ENCODE measurements at regions not wholly inside any gene's neighbourhood (a gene's known extent, or its start where the extent isn't known, plus 50 kb on each side); places are given as distances from the start of the nearest gene placed in this dataset.
A peak's percentile ranks its signal among the peaks of the same experiment; 100 is the strongest.
"Not testable (repeated sequence)": the region's sequence is repeated elsewhere in the genome, so short reads cannot be mapped to it uniquely, and the experiment has no call there.

DNA sequence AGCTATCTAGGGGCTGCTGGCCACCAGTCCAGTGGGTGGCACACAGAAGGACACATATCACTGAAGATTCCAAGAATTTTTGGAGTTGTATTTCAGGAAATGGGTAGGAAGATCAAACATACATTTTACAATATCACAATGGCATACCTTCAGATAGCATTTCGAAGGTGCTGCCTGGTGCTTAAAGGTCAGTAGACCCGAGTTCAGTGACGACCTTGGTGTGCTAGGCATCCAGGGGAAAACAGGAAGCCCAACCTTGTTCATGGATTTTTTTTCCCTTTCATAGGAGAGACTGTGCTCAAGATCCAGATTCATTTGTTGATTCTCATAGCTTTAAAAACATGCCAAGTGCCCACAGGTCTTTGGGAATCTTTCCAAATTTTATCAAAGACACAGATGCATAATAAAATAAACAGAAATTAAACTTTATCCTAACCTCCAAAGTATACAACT is 51.0 kb upstream of the RCBTB2 start:
- DNase-seq = no peak

DNA sequence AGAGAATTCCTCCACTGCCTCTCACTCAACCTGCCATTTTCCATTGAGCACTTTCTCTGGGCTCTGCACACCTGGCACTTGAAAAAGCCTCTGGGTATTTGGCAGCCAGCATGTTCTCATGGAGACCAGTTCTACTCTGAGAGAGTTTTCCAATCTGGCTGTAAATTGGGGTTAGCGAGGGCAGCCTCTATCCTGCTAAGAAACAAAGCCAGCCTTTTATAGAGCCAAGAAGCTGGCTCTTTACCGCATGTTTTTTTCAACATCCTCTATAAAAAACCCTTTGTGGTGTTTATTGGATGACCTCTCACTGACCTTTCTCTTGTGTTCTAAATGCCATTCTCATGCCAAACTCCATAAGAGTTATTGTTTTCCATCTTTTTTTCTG is 52.6 kb upstream of the RCBTB2 start:
- DNase-seq = peak; percentile 52 to 96

DNA sequence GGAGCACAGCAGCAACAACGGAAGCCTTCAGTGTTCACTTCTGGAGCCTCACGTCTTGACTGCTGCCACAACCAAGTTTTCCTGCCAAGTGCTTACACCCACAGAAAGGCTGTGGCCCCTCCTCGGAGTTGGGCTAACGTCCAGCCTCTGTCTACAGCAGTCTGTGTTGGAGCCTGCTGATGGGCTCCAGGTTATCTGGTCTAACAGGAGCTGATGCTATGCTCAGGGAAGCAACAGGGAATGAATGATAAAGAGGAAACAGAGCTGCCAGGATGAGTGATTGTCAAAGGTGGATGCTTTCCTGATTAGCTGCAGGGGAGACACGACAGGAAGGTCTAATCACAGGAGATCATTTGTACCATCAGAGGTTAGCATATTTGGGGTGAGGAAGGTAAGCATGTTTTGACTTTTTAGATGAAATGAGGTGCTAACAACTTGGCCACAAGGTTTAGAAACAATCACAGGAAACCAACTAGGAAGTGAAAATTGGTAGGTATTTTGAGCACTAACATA is 53.8 kb upstream of the RCBTB2 start:
- peak in 1 of 2 donors; percentile 14 for DNase-seq

DNA sequence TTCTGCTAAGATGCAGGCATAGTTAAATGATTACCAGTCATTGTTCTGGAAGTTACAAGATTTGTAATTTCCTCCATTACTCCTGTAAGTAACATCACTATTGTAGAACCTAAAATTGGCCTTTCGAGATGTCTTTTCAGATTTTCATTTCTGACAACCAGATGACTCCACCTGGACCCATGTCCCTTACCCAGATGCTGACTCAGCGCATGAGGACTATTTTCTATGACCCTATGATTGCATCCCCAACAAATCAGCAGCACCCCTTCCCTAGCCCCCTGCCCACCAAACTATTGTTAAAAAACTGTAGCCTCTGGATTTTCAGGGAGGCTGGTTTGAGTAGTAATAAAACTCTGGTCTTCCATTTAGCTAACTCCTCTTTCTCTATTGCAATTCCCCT is 55.2 kb upstream of the RCBTB2 start:
- DNase-seq = no peak

DNA sequence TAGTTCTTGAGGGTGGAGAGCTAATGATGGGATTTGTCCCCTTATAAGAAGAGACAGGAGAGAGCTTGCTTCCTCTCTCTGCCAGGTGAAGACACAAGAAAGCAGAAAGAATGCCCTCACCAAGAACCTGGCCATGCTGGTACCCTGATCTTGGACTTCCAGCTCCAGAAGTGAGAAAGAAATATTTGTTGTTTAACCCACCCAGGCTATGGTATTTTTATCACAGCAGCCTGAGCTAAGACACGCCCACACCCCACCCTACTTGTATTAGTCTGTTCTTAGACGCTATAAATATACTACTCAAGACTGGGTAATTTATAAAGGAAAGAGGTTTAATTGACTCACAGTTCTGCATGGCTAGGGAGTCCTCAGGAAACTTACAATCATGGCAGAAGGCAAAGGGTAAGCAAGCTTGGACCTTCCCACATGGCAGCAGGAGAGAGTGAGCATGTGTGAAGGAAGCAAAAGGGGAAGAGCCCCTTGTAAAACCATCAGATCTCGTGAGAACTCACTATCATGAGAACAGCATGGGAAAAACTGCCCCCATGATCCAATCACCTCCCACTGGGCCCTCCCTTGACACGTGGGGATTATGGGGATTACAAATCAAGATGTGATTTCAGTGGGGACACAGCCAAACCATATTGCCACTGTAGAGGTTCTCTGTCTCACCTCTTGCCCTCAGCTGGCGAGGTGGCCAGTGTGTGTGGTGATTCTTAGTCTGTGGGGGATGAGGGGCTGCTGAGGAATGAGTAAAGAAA is 57.4 kb upstream of the RCBTB2 start:
- no peak for DNase-seq

DNA sequence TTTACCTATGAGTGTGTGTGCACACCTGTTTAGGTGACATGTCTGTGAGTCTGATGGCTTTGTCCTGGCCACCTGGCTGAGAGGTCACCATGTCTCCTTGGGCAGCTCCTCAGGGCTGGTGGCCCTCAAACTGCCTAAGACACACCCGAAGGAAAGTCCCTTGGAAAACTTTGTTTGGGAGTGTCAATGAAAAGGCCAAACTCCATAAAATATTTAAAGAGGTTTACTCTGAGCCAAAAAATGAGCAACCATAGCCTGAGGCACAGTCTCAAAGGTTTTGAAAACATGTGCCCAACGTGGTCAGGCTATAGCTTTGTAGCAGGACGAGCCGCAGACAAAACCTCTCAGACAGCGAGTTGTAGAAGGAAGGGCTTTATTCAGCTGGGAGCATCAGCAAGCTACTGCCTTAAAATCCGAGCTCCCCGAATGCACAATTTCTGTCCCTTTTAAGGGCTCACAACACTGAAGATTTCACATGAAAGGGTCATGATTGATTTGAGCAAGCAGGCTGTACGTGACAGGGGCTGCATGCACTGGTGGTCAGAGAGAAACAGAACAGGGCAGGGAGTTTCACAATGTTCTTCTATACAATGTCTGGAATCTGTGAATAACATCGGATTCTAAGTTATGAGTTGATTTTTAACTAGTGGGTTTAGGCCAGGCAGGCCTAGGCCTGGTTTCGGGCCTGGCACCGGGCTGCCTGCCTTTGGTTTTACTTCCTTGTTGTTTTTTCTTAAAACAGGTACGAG is 58.4 kb upstream of the RCBTB2 start:
- not testable (repeated sequence) for DNase-seq

DNA sequence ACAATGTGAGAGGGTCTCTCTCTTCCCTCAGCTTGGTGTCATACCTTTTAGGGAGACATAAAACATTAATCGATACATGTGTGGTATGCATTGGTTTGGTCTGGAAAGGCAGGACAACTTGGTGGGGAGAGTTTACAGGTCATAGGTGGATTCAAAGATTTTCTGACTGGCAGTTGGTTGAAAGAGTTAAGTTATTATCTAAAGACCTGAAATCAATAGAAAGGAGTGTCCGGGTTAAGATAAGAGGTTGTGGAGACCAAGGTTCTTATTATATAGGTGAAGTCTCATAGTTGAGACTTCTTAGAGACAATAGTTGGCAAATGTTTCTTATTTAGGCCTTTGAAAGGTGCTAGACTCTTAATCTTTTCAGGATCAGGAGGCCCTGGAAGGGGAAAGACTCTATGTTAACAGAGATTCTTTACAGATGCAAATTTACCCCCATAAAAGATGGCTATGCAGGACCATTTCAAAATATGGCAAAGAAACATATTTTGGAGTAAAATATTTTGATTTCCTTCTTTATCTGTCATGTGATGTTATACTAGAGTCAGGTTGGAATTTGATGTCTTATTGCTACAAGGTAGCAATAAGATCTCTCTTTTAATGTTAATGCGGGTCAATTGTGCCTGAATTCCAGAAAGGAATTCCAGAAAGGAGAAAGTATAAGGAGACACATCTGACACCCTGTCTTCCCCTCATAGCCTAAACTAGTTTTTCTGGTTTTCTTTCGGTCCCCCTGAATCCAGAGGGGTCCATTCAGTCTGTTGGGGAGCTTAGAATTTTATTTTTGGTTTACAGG is 59.2 kb upstream of the RCBTB2 start:
- no peak for DNase-seq

DNA sequence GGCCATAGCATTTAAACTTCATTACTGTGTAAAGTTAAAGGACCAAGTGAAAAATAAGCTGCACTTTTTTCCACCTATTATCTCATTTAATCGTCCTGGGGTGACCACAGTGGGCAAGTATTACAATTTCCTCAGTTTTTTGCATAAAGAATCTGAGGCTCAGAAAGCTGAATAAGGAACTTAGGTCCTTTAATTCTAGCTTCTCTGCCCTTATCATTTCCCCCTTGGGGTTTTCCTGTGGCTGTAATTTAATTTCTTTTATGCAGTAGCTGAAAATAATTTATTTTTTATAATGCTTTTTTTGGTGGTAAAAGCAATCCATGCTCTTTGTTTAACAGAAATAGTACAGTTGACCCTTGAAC is 59.8 kb upstream of the RCBTB2 start:
- DNase-seq = no peak

DNA sequence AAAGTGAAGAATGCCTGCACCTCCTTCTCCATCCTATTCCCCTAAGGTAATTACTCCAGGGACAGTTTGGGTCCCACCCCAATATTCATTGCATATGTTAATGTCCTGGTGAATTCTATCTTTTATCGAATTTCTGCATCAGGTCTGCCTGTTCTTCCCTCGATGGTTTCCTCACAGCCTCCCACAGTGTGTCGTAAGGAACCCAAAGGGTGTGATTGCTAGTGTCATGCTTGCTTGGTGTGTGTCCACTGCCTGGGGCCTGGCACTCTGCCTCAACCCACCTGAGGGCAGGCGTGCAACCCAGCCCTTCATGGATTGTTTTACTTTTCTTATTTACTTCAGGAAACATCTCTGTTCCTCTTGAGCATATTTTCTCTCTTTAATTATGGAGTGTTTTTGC is 60.2 kb upstream of the CYSLTR2 start:
- no peak for DNase-seq

DNA sequence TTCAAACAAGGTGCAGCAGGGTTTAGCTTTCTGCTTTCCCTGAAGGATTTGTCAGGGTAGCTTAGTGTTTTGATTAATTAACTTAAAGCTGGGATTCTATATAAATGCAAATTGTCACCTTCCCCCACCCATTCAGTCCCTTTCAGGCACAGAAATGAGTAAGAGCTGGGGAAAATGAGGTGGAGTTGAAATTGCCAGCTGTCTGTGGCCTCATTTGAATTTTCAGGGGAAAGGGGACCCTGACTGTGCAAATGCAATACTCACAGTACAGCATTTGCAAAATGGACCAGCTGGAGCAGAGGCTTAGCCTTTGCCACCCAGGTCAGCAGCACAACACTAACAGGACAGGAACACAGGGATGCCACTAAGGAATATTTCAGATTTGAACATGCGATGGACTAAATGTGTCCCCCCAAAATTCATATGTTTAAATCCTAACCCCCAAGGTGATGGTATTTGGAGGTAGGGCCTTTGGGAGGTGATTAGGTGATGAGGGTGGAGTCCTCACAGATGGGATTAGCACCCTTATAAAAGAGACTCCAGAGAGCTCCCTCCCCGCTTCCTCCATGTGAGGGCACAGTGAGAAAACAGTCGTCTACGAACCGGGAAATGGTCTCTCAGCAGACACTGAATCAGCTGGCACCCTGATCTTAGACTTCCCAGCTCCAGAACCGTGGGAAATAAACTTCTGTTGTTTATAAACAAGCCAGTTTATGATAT is 59.5 kb upstream of the CYSLTR2 start:
- DNase-seq = no peak

DNA sequence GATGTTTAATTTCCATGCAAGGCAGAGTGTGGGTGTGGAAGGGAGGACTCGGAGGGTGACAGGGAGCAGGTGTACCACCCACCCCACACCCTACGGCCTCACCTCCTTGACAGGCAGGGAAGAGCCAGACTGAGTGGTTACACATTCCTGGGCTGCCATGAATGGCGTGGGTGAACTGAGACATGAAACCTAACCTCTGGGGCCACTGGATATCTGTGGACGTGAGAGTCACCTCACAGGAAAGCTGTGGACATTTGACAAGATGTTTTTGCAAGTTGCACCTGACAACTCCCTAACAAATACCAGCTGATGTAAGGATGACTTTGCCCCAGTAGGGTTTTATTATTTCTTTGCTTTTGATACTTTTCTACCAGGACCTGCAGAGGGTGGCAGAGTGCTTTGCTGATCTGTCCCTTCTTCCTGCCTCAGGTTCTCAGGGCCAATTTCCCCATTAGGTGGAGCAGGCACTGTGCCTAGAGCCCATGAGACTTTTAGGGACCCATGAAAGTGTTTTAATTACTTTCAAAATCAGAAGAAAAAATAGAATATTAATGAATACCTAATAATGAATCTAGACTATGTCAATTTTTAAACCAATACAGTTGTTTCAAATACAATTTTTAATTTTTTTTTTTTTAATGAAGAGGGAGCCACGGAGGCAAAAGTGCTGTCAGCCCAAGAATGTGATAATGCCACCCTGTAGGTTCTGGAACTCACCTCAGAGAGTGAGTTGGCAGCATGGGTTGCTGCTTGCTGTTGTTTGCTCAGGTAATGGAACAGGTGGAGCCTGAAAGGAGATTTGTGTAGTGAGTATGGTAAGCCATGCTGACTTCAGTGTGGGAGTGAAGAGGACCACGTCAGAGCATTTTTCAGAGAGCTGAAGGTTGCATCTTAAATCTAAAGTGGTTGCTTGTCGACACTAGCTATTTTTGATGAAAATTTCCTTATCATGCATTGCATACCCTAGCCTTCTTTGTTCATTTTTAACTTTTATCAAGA is 58.0 kb upstream of the CYSLTR2 start:
- peak; percentile 15 to 49 for DNase-seq

DNA sequence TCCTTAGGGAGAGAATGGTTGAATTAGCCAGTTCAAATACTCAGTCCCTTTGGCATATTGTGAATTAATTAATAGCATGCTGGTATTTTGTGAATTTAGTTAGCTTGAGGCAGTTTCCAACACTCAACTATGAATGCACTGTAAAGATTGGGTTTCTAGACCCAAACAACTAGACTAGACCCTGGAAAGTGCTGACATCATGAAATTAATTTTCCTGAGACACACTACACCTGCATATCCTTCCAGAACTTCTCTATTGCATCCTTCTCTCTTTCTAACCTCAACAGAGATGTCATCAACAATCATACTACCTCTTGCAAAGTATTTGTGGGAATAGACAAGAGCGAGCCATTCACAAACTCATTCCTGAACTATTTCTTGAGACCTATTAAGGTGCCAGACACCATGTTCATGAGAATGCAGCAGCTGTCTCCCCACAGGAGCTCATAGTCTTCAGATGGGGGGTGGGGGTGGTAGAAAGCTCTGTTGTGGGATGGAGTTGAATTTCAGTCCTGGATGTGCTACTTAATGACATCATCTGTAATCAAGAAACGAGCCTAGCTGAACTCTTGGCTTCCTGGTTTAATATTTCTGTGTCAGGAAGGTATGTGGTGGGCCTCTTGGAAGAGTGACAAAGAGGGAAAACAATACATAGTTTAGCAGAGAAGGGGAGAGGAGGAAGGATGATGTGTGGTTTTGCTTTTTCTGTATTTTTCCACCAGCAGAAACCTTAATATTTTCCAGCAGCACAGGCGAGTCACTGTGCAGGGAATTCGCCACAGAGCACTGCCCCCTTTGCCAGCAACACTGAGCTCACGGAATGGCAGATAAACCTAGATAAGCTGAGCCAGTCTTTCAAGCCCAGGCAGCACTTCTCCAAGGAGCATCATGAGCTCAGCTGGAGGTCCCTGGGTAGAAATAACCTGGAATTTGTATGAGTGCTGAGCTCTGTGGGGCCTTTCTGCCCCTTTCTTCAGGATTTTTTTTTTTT is 53.1 kb upstream of the CYSLTR2 start:
- no peak for DNase-seq

DNA sequence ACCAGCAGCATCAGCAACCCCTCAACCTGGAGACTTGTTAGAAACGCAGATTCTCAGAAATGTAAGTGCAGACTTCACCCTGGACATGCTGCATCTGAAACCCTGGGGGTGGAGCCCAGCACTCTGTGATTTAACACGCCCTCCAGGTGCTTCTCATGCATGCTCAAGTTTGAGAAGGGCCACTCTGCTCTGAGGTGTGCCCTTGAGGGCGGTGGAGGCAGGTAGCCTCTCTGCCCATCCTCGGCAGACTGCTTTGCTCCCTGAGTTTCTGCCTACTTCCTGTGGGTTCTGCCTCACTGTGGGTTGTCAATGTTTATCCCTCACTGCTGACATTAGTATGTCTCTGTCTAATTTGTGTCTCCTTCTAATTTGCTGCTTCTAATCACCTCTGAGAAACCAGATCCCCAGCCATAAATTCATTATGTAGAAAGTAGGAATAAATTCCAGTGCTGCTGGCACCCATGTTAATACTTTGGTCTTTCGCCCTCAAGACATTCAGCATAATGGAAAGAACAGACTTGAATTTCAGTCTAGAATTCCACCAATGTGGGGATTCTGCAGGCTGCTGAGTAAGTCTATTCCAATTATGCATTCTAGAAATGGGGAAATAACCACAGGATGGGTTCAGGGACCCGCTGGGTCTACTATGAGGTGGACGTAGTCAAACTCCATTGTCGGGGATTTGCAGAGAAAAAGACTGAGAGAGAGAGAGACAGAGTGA is 51.3 kb upstream of the CYSLTR2 start:
- DNase-seq = no peak

DNA sequence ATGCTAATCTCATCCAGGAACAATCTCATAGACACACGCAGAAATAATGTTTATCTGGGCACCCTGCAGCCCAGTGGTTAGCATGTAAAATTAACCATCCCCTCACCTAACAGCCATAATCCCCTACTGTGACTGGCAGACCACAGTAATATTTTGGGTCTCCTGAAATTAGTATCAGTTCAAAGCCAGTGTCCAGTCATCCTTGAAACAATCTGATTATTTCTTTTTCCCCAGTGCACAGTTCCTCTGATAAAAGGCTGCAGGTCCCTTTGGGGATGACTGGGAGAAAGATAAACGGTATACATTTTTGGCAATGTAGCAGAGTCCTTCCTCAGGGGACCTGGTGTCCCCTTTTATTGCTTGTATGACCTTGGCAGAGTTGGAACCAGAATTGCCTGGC is 50.4 kb upstream of the CYSLTR2 start:
- no peak for DNase-seq

Measured in hippocampal formation (tissue), 2 donors.